ENCODE measurements at regions not wholly inside any gene's neighbourhood (a gene's known extent, or its start where the extent isn't known, plus 50 kb on each side); places are given as distances from the start of the nearest gene placed in this dataset.

GRCh38 chr16:61371388-61371787, 664.9 kb downstream of the CDH8 start:
- no peak overlapping the region for H3K27ac Mint-ChIP-seq
- peaks cover 43% of the 10 kb centered on the region for H3K9me3 Mint-ChIP-seq
- H3K4me1 Mint-ChIP-seq (ENCODE audit: low read depth): no peaks in the 10 kb centered on the region
- intact Hi-C loops (cut with micrococcal nuclease): no loop called here
- no peaks in the 10 kb centered on the region for H3K36me3 Mint-ChIP-seq (ENCODE audit: low read depth)
- no peak overlapping the region for H3K4me3 Mint-ChIP-seq (ENCODE audit: low read depth)
- DNase-seq (ENCODE audit: low spot score): no peak
- H3K27me3 Mint-ChIP-seq (ENCODE audit: low read depth): no peaks in the 10 kb centered on the region

- intact Hi-C loops (cut with micrococcal nuclease): no loop called here
- no peaks in the 10 kb centered on the region for H3K27me3 Mint-ChIP-seq (ENCODE audit: low read depth)
- H3K4me3 Mint-ChIP-seq (ENCODE audit: low read depth): no peak overlapping the region
- H3K4me1 Mint-ChIP-seq (ENCODE audit: low read depth): no peaks in the 10 kb centered on the region
- H3K36me3 Mint-ChIP-seq (ENCODE audit: low read depth): no peaks in the 10 kb centered on the region
- no peak overlapping the region for H3K27ac Mint-ChIP-seq
- no peak for DNase-seq (ENCODE audit: low spot score)
- peaks cover 45% of the 10 kb centered on the region for H3K9me3 Mint-ChIP-seq
These were observed 665.7 kb downstream of the CDH8 start for GRCh38 chr16:61370564-61370963.

GRCh38 chr16:61366006-61366405, 670.2 kb downstream of the CDH8 start:
- Mint-ChIP-seq H3K27me3 (ENCODE audit: low read depth) (no peaks in the 10 kb centered on the region), H3K9me3 (peaks cover 55% of the 10 kb centered on the region), H3K4me3 (ENCODE audit: low read depth) (no peak overlapping the region), H3K36me3 (ENCODE audit: low read depth) (no peaks in the 10 kb centered on the region), H3K27ac (no peak overlapping the region), H3K4me1 (ENCODE audit: low read depth) (no peaks in the 10 kb centered on the region)
- DNase-seq (ENCODE audit: low spot score): no peak
- intact Hi-C loops (cut with micrococcal nuclease): no loop called here

GRCh38 chr16:61364990-61365389, 671.2 kb downstream of the CDH8 start:
- H3K4me1 Mint-ChIP-seq (ENCODE audit: low read depth): no peaks in the 10 kb centered on the region
- H3K27ac Mint-ChIP-seq: no peak overlapping the region

GRCh38 chr16:61362585-61362984, 673.7 kb downstream of the CDH8 start:
- no peaks in the 10 kb centered on the region for H3K36me3 Mint-ChIP-seq (ENCODE audit: low read depth)
- DNase-seq (ENCODE audit: low spot score): no peak
- H3K27ac Mint-ChIP-seq: no peak overlapping the region
- peaks cover 47% of the 10 kb centered on the region for H3K9me3 Mint-ChIP-seq
- H3K4me3 Mint-ChIP-seq (ENCODE audit: low read depth): no peak overlapping the region
- intact Hi-C loops (cut with micrococcal nuclease): no loop called here
- no peaks in the 10 kb centered on the region for H3K4me1 Mint-ChIP-seq (ENCODE audit: low read depth)
- no peaks in the 10 kb centered on the region for H3K27me3 Mint-ChIP-seq (ENCODE audit: low read depth)

More at GRCh38 chr16:61364990-61365389, 671.2 kb downstream of the CDH8 start:
- no peaks in the 10 kb centered on the region for H3K27me3 Mint-ChIP-seq (ENCODE audit: low read depth)
- no peaks in the 10 kb centered on the region for H3K36me3 Mint-ChIP-seq (ENCODE audit: low read depth)
- H3K4me3 Mint-ChIP-seq (ENCODE audit: low read depth): no peak overlapping the region
- DNase-seq (ENCODE audit: low spot score): no peak
- intact Hi-C loops (cut with micrococcal nuclease): no loop called here
- H3K9me3 Mint-ChIP-seq: peaks cover 46% of the 10 kb centered on the region

GRCh38 chr16:61344791-61345190, 691.4 kb downstream of the CDH8 start:
- Mint-ChIP-seq H3K9me3 (peaks cover 40% of the 10 kb centered on the region), H3K27me3 (ENCODE audit: low read depth) (no peaks in the 10 kb centered on the region), H3K4me3 (ENCODE audit: low read depth) (no peak overlapping the region), H3K36me3 (ENCODE audit: low read depth) (no peaks in the 10 kb centered on the region), H3K4me1 (ENCODE audit: low read depth) (no peaks in the 10 kb centered on the region), H3K27ac (no peak overlapping the region)
- intact Hi-C loops (cut with micrococcal nuclease): no loop called here
- DNase-seq (ENCODE audit: low spot score): no peak

DNA sequence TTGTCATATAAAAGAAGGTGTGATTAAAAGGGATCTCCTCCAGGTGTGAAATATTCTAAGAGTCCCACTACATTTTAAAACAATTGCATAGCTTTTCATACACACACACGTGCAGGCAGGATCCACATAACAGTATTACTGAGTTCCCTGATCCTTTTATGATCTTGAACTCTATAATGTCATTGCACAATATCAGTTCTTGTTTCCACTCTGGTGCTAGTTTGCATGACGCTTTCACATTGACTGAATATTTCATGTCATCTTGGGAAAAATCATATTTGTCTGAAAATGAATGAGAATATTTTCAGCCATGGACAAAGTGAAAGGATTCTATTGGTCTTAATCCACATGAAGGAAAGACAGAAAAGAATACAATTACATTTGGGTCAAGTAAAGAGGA, 703.8 kb downstream of the CDH8 start:
- intact Hi-C loops (cut with micrococcal nuclease): no loop called here
- Mint-ChIP-seq H3K27ac (no peak overlapping the region), H3K36me3 (ENCODE audit: low read depth) (no peaks in the 10 kb centered on the region), H3K27me3 (ENCODE audit: low read depth) (no peaks in the 10 kb centered on the region), H3K9me3 (peaks cover 48% of the 10 kb centered on the region), H3K4me3 (ENCODE audit: low read depth) (no peak overlapping the region), H3K4me1 (ENCODE audit: low read depth) (no peaks in the 10 kb centered on the region)
- DNase-seq (ENCODE audit: low spot score): no peak

DNA sequence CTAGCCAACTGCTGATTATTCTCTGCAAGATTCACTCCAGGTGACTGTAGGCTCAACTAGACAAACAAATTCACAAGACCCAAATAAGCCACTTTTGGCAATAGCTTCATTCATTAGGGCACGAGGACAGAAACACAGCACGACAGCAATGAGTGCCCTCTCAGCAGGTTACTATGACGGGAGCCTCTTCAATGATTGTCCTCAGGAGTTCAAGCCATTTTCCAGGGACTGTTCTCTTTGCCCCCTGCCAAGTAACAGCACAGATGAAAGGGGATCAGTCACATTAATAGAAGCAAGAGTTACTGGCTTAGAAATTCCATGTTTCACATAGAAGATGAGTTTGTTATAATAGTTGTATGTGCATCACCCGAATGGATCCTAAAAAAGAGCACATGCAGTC, 712.2 kb downstream of the CDH8 start:
- H3K36me3 Mint-ChIP-seq (ENCODE audit: low read depth): no peaks in the 10 kb centered on the region
- no peaks in the 10 kb centered on the region for H3K4me1 Mint-ChIP-seq (ENCODE audit: low read depth)
- intact Hi-C loops (cut with micrococcal nuclease): no loop called here
- no peak overlapping the region for H3K27ac Mint-ChIP-seq
- no peak overlapping the region for H3K4me3 Mint-ChIP-seq (ENCODE audit: low read depth)
- H3K27me3 Mint-ChIP-seq (ENCODE audit: low read depth): no peaks in the 10 kb centered on the region
- no peak for DNase-seq (ENCODE audit: low spot score)
- H3K9me3 Mint-ChIP-seq: peaks cover 39% of the 10 kb centered on the region

DNA sequence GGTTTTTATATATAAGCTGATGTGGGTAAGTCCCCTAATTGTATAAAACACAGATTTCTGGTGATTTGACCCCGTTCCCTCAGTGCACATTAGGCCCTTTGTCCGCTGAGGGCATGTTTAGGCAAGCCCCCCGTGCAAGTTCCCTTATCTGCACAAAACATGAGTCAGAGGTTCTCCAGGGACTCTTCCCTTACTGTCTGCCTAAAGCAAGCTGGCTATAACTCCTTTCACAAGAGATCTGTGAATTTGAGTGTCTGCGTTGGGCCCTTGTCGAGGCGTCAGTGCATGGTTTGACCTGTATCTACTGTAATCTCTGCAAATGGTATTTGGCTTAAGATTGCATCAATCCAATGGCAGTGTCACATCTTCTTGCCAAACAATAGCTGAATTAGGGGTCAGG, 712.8 kb downstream of the CDH8 start:
- no peak for DNase-seq (ENCODE audit: low spot score)
- H3K9me3 Mint-ChIP-seq: peaks cover 39% of the 10 kb centered on the region
- intact Hi-C loops (cut with micrococcal nuclease): no loop called here
- H3K36me3 Mint-ChIP-seq (ENCODE audit: low read depth): no peaks in the 10 kb centered on the region
- no peaks in the 10 kb centered on the region for H3K4me1 Mint-ChIP-seq (ENCODE audit: low read depth)
- H3K27ac Mint-ChIP-seq: no peak overlapping the region
- no peak overlapping the region for H3K4me3 Mint-ChIP-seq (ENCODE audit: low read depth)
- H3K27me3 Mint-ChIP-seq (ENCODE audit: low read depth): no peaks in the 10 kb centered on the region

DNA sequence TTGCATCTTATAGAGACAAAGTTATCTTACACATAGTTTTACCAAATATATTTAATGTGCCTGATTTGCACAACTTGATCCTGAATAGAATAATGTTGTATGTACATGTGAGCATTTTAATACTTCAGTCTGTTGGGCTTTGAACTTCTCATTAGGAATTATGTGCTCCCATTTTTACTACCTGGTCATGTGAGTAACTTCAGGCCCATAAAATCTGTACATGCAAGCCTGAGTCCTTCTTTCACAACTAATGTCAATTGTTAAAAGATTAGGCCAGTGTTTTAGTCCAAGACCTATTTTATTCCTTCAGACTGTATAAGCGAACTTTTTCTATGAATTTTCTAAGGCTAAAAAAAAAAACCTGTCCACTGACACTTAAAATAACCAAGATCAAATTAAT, 715.4 kb downstream of the CDH8 start:
- H3K27me3 Mint-ChIP-seq (ENCODE audit: low read depth): no peaks in the 10 kb centered on the region
- H3K4me3 Mint-ChIP-seq (ENCODE audit: low read depth): no peak overlapping the region
- H3K9me3 Mint-ChIP-seq: peaks cover 34% of the 10 kb centered on the region
- intact Hi-C loops (cut with micrococcal nuclease): no loop called here
- no peak for DNase-seq (ENCODE audit: low spot score)
- H3K36me3 Mint-ChIP-seq (ENCODE audit: low read depth): no peaks in the 10 kb centered on the region
- no peak overlapping the region for H3K27ac Mint-ChIP-seq
- no peaks in the 10 kb centered on the region for H3K4me1 Mint-ChIP-seq (ENCODE audit: low read depth)

- H3K4me3 Mint-ChIP-seq (ENCODE audit: low read depth): no peak overlapping the region
- H3K27ac Mint-ChIP-seq: no peak overlapping the region
These were observed 722.3 kb downstream of the CDH8 start for GRCh38 chr16:61313931-61314330.

GRCh38 chr16:61309386-61309785, 726.9 kb downstream of the CDH8 start:
- H3K4me1 Mint-ChIP-seq (ENCODE audit: low read depth): no peaks in the 10 kb centered on the region
- H3K4me3 Mint-ChIP-seq (ENCODE audit: low read depth): no peak overlapping the region
- no peak overlapping the region for H3K27ac Mint-ChIP-seq
- peaks cover 64% of the 10 kb centered on the region for H3K9me3 Mint-ChIP-seq
- intact Hi-C loops (cut with micrococcal nuclease): no loop called here
- no peaks in the 10 kb centered on the region for H3K36me3 Mint-ChIP-seq (ENCODE audit: low read depth)
- no peaks in the 10 kb centered on the region for H3K27me3 Mint-ChIP-seq (ENCODE audit: low read depth)
- no peak for DNase-seq (ENCODE audit: low spot score)

More at GRCh38 chr16:61313931-61314330, 722.3 kb downstream of the CDH8 start:
- H3K27me3 Mint-ChIP-seq (ENCODE audit: low read depth): no peaks in the 10 kb centered on the region
- no peak for DNase-seq (ENCODE audit: low spot score)
- H3K4me1 Mint-ChIP-seq (ENCODE audit: low read depth): no peaks in the 10 kb centered on the region
- H3K9me3 Mint-ChIP-seq: peaks cover 58% of the 10 kb centered on the region
- no peaks in the 10 kb centered on the region for H3K36me3 Mint-ChIP-seq (ENCODE audit: low read depth)
- intact Hi-C loops (cut with micrococcal nuclease): no loop called here

DNA sequence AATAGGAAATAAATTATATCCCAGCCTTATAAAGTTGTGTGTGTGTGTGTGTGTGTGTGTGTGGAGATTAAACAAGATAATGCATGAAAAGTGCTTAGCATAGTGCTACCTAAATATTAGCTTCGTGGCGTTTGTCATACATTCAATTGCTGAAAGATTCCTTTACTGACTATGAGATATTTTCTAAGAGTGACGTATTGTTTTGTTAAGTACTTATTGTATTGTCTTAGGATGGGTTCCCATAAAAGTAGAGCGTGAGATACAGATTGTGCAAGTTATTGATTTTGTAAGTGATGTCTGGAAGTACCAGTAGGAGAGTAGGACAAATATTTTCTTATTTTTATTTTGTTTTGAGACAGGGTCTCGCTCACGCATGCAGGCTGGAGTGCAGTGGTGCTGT, 730.0 kb downstream of the CDH8 start:
- no peaks in the 10 kb centered on the region for H3K4me1 Mint-ChIP-seq (ENCODE audit: low read depth)
- no peak for DNase-seq (ENCODE audit: low spot score)
- intact Hi-C loops (cut with micrococcal nuclease): no loop called here
- no peak overlapping the region for H3K4me3 Mint-ChIP-seq (ENCODE audit: low read depth)
- no peaks in the 10 kb centered on the region for H3K27me3 Mint-ChIP-seq (ENCODE audit: low read depth)
- no peaks in the 10 kb centered on the region for H3K36me3 Mint-ChIP-seq (ENCODE audit: low read depth)
- no peak overlapping the region for H3K27ac Mint-ChIP-seq
- peaks cover 60% of the 10 kb centered on the region for H3K9me3 Mint-ChIP-seq

DNA sequence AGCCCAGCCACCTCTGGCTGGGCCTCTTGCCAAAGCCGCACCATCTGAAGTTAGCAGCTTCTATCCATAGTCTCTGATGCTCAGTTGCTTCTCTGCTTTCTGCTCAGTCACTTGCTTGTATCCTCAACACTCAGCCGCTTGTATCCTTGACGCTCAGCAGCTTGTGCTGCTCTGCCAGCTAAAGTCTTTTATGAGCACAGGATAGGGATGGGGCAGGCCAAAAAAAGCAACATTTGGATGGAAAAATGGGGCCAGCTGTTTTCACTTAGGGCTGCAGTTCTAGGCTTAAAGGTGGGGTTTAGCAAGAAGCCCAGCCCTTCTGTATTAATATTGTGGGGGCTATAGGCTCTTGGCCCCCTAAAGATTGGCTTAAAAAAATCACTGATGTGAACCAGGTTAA, 739.4 kb downstream of the CDH8 start:
- DNase-seq (ENCODE audit: low spot score): no peak
- Mint-ChIP-seq H3K4me1 (ENCODE audit: low read depth) (no peaks in the 10 kb centered on the region), H3K9me3 (peaks cover 45% of the 10 kb centered on the region), H3K27ac (no peak overlapping the region), H3K4me3 (ENCODE audit: low read depth) (no peak overlapping the region), H3K27me3 (ENCODE audit: low read depth) (no peaks in the 10 kb centered on the region), H3K36me3 (ENCODE audit: low read depth) (no peaks in the 10 kb centered on the region)
- intact Hi-C loops (cut with micrococcal nuclease): no loop called here
